OCI-LY3 (cell line): ENCODE measurements at regions not wholly inside any gene's neighbourhood (a gene's known extent, or its start where the extent isn't known, plus 50 kb on each side); places are given as distances from the start of the nearest gene placed in this dataset.

Source experiments
- EZH2phosphoT487 ChIP-seq: fragments of 200-600 bp; shearing (Covaris generic); IDR thresholded peaks from 2 replicates; pipeline ENCODE4 v1.6.1; 2018; ENCODE audit warnings: antibody characterized with exemption, mixed run types, low read depth
- TF ChIP-seq, protein P1 (sequence below): fragments of 200-600, 300-600 bp; sonication (generic); IDR thresholded peaks from 2 replicates; pipeline ENCODE4 v1.5.1; 2014; ENCODE audit warnings: antibody characterized with exemption, low read length, low read depth

DNA sequence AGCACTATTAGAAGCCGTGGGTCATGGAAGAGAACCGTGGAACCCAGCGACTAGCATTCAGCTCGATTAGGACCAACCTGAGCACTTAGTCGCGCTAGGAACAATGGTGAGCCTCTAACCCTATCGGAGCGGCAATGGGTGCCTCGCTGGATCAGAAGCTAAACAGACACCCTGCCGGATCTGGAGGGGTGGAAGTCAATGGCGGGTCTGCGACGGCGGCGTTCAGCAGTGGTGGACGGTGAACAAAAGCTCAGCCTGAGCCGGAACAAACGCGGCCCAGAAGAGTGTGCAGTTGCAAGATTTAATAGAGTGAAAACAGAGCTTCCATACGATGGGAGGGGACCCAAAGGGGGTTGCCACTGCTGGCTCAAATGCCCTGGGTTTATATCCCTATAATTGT, 391.8 kb upstream of the DDI1 start:
- TF ChIP-seq, protein P1, sequence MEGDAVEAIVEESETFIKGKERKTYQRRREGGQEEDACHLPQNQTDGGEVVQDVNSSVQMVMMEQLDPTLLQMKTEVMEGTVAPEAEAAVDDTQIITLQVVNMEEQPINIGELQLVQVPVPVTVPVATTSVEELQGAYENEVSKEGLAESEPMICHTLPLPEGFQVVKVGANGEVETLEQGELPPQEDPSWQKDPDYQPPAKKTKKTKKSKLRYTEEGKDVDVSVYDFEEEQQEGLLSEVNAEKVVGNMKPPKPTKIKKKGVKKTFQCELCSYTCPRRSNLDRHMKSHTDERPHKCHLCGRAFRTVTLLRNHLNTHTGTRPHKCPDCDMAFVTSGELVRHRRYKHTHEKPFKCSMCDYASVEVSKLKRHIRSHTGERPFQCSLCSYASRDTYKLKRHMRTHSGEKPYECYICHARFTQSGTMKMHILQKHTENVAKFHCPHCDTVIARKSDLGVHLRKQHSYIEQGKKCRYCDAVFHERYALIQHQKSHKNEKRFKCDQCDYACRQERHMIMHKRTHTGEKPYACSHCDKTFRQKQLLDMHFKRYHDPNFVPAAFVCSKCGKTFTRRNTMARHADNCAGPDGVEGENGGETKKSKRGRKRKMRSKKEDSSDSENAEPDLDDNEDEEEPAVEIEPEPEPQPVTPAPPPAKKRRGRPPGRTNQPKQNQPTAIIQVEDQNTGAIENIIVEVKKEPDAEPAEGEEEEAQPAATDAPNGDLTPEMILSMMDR, result no peak
- no peak for TF ChIP-seq EZH2phosphoT487
